Heart left ventricle (tissue), 13 donors: ENCODE measurements at regions not wholly inside any gene's neighbourhood (a gene's known extent, or its start where the extent isn't known, plus 50 kb on each side); places are given as distances from the start of the nearest gene placed in this dataset.

Source experiments
- CTCF ChIP-seq, 12 donors: fragments of 200-600 bp; sonication (generic) in 4 of 12; IDR thresholded peaks; one replicate each; pipeline versions ENCODE4 v1.5.0 to v1.8.0; 2018 to 2022; ENCODE audit warnings: antibody characterized with exemption in 12 of 12, mild to moderate bottlenecking in 5 of 12
- POLR2A ChIP-seq, 2 donors: fragments of 450-650 bp; IDR thresholded peaks; one replicate each; pipeline ENCODE4 v1.6.1; 2017; ENCODE audit warnings: antibody characterized with exemption in 2 of 2, mild to moderate bottlenecking in 2 of 2, moderate library complexity in 2 of 2
- donor health status: ischemic (EF 13 %, LVEDD 7.1; RV severe dilation, severe dysfunction).
- donor health status: DM: no; HTN: yes; CAD: no.
- donor health status: DM: no; HTN: no; CAD: no.
- donor health status: ischemic (EF 25% LVEDD 6.9; RV normal size, moderate dysfunction).
- donor health status: ischemic (EF 25% LVEDD 5.7; RV mildly dilated, moderate dysfunction).
- donor health status: ischemic (EF 35%, LVEDD 5.7; RV mildly dilated, moderate dysfunction).
- donor health status: nonischemic (EF 11% LVEDD 7.7; RV severe dilation, severe dysfunction).
- donor health status: DM: yes; HTN: yes; CAD: no.
- donor health status: PGD.
- donor health status: ischemic (EF 29% LVEDD 5.4; RV normal size, mild dysfunction).
- donor health status: nonischemic (EF 23%, LVEDD 6.1; RV moderate dilation, normal function).

- TF ChIP-seq CTCF (IDR thresholded peaks at IDR 0.05) (no peak), POLR2A (IDR thresholded peaks at IDR 0.05) (no peak)
Observed at GRCh38 chr20:16974855-16975162, 226.7 kb downstream of the OTOR start.
